Upper lobe of left lung (tissue), 6 donors: ENCODE measurements at regions not wholly inside any gene's neighbourhood (a gene's known extent, or its start where the extent isn't known, plus 50 kb on each side); places are given as distances from the start of the nearest gene placed in this dataset.

ENCODE experiments used
- ATAC-seq, 2 donors: fragments of 200-7000 bp; cut with Tn5 transposase; one replicate each; pipeline ENCODE4 v1.9.1; 2022; ENCODE audit warnings: mild to moderate bottlenecking in 2 of 2, moderate library complexity in 2 of 2; ENCODE audit not compliant: low FRiP score in 2 of 2
- DNase-seq, 2 donors: peaks; one replicate each; pipeline ENCODE4 v3.0.0-alpha.2; 2019 to 2020
- H3K27ac ChIP-seq, 4 donors: fragments of 200-600 bp; sonication (generic); one replicate each; pipeline ENCODE4 v1.5.1; 2016 to 2019
- H3K27me3 ChIP-seq, 4 donors: fragments of 200-600 bp; sonication (generic); one replicate each; pipeline ENCODE4 v1.5.1; 2017 to 2019
- H3K36me3 ChIP-seq, 4 donors: fragments of 200-600 bp; sonication (generic); one replicate each; pipeline ENCODE4 v1.5.1; 2016 to 2019
- H3K4me1 ChIP-seq, 4 donors: fragments of 200-600 bp; sonication (generic); one replicate each; pipeline ENCODE4 v1.5.1; 2018 to 2019
- H3K4me3 ChIP-seq, 4 donors: fragments of 200-600 bp; sonication (generic); one replicate each; pipeline ENCODE4 v1.5.1; 2017 to 2019; ENCODE audit warnings: mild to moderate bottlenecking in 2 of 4, moderate library complexity in 1 of 4
- H3K9me3 ChIP-seq, 4 donors: fragments of 200-600 bp; sonication (generic); one replicate each; pipeline ENCODE4 v1.5.1; 2018 to 2019
- CTCF ChIP-seq, 6 experiments: fragments of 450-650 bp in 4 of 6; fragments of 200-600 bp in 2 of 6; sonication (generic) in 2 of 6; IDR thresholded peaks; one replicate each; pipeline ENCODE4 v1.5.1; 2016 to 2019; ENCODE audit warnings: antibody characterized with exemption in 6 of 6
- EP300 ChIP-seq, 4 donors: sonication (generic); formaldehyde crosslinking; IDR thresholded peaks; one replicate each; pipeline ENCODE4 v1.5.1; 2017; ENCODE audit warnings: antibody characterized with exemption in 4 of 4, control low read depth in 2 of 4
- POLR2A ChIP-seq, 4 donors: fragments of 450-650 bp; IDR thresholded peaks; one replicate each; pipeline ENCODE4 v1.5.1; 2016 to 2017; ENCODE audit warnings: antibody characterized with exemption in 4 of 4, mild to moderate bottlenecking in 2 of 4
- POLR2AphosphoS5 ChIP-seq, 2 donors: sonication (generic); formaldehyde crosslinking; IDR thresholded peaks; one replicate each; pipeline ENCODE4 v1.5.1; 2017; ENCODE audit warnings: antibody characterized with exemption in 2 of 2
- WGBS, 2 donors: methylation state at CpG; one replicate each; pipeline ENCODE4 v1.1.5; 2017 to 2018; 5-methylcytosine and 5-hydroxymethylcytosine counted together
- donor health status: DM: no; HTN: no; CAD: no; lungs with moderate emphysema.
- donor health status: DM: no; HTN: yes; CAD: no; lungs with severe emphysema.

GRCh38 chrX:142359331-142359730, 154.2 kb upstream of the MAGEC2 start:
- H3K36me3 ChIP-seq: no peaks in the 10 kb centered on the region
- H3K27ac ChIP-seq: no peak overlapping the region
- TF ChIP-seq CTCF (IDR thresholded peaks at IDR 0.05): no peak
- TF ChIP-seq EP300 (IDR thresholded peaks at IDR 0.05): no peak
- TF ChIP-seq POLR2A (IDR thresholded peaks at IDR 0.05): no peak
- no peak for TF ChIP-seq POLR2AphosphoS5 (IDR thresholded peaks at IDR 0.05)
- no peak overlapping the region for H3K4me3 ChIP-seq
- H3K9me3 ChIP-seq: no peaks in the 10 kb centered on the region
- no peak for DNase-seq
- ATAC-seq: no peak
- WGBS, 2 donors: 68% methylated on average over 2 of the region's 2 CpGs
- H3K4me1 ChIP-seq: no peaks in the 10 kb centered on the region
- no peaks in the 10 kb centered on the region for H3K27me3 ChIP-seq

- Histone ChIP-seq H3K4me3 (no peak overlapping the region), H3K27me3 (no peaks in the 10 kb centered on the region), H3K9me3 (no peaks in the 10 kb centered on the region), H3K36me3 (no peaks in the 10 kb centered on the region), H3K27ac (no peak overlapping the region), H3K4me1 (no peaks in the 10 kb centered on the region)
- peak in 1 of 2 donors; percentile 46 for ATAC-seq
- WGBS, 2 donors: 82 to 91% methylated on average over 6 of the region's 6 CpGs
- DNase-seq: no peak
- no peak for TF ChIP-seq POLR2AphosphoS5 (IDR thresholded peaks at IDR 0.05)
- no peak for TF ChIP-seq CTCF (IDR thresholded peaks at IDR 0.05)
- no peak for TF ChIP-seq EP300 (IDR thresholded peaks at IDR 0.05)
- no peak for TF ChIP-seq POLR2A (IDR thresholded peaks at IDR 0.05)
Observed at GRCh38 chrX:142327182-142327581, 122.1 kb upstream of the MAGEC2 start.

- ATAC-seq: no peak
- DNase-seq: no peak
- no peak for TF ChIP-seq POLR2A (IDR thresholded peaks at IDR 0.05)
- TF ChIP-seq EP300 (IDR thresholded peaks at IDR 0.05): no peak
- no peak for TF ChIP-seq POLR2AphosphoS5 (IDR thresholded peaks at IDR 0.05)
- TF ChIP-seq CTCF (IDR thresholded peaks at IDR 0.05): no peak
- H3K4me1 ChIP-seq: no peaks in the 10 kb centered on the region
- H3K27me3 ChIP-seq: no peaks in the 10 kb centered on the region
- H3K27ac ChIP-seq: no peak overlapping the region
- no peaks in the 10 kb centered on the region for H3K36me3 ChIP-seq
- H3K9me3 ChIP-seq: no peaks in the 10 kb centered on the region
- no peak overlapping the region for H3K4me3 ChIP-seq
Observed at GRCh38 chrX:142312591-142312990, 107.5 kb upstream of the MAGEC2 start.

- Histone ChIP-seq H3K36me3 (no peaks in the 10 kb centered on the region), H3K9me3 (no peaks in the 10 kb centered on the region), H3K4me1 (no peaks in the 10 kb centered on the region), H3K4me3 (no peak overlapping the region), H3K27me3 (no peaks in the 10 kb centered on the region), H3K27ac (no peak overlapping the region)
- TF ChIP-seq POLR2AphosphoS5 (IDR thresholded peaks at IDR 0.05) (no peak), POLR2A (IDR thresholded peaks at IDR 0.05) (no peak), CTCF (IDR thresholded peaks at IDR 0.05) (no peak), EP300 (IDR thresholded peaks at IDR 0.05) (no peak)
- DNase-seq: no peak
- 51 to 62% methylated on average over 2 of the region's 2 CpGs for WGBS, 2 donors
- ATAC-seq: no peak
Observed at GRCh38 chrX:142299406-142299805, 94.3 kb upstream of the MAGEC2 start.

- Histone ChIP-seq H3K9me3 (no peaks in the 10 kb centered on the region), H3K36me3 (no peaks in the 10 kb centered on the region), H3K27me3 (no peaks in the 10 kb centered on the region), H3K4me3 (no peak overlapping the region), H3K27ac (no peak overlapping the region), H3K4me1 (no peaks in the 10 kb centered on the region)
- WGBS, 2 donors: 78 to 83% methylated on average over 1 of the region's 1 CpG
- DNase-seq: no peak
- TF ChIP-seq EP300 (IDR thresholded peaks at IDR 0.05): no peak
- TF ChIP-seq POLR2AphosphoS5 (IDR thresholded peaks at IDR 0.05): no peak
- TF ChIP-seq POLR2A (IDR thresholded peaks at IDR 0.05): no peak
- TF ChIP-seq CTCF (IDR thresholded peaks at IDR 0.05): no peak
- ATAC-seq: no peak
Observed at GRCh38 chrX:142296421-142296820, 91.3 kb upstream of the MAGEC2 start.
